BE2C (cell line): ENCODE measurements at regions not wholly inside any gene's neighbourhood (a gene's known extent, or its start where the extent isn't known, plus 50 kb on each side); places are given as distances from the start of the nearest gene placed in this dataset.

Experiments used
- DNase-seq: peaks from one replicate; pipeline ENCODE4 v3.0.0-alpha.2; 2020
- H3K27me3 ChIP-seq: fragments of 250-450 bp; sonication (Bioruptor Pico); 2 replicates; pipeline ENCODE4 v1.5.1; 2020; ENCODE audit warnings: mild to moderate bottlenecking
- H3K36me3 ChIP-seq: fragments of 250-450 bp; sonication (Bioruptor Pico); 2 replicates; pipeline ENCODE4 v1.5.1; 2020; ENCODE audit warnings: mild to moderate bottlenecking
- H3K4me1 ChIP-seq: fragments of 250-450 bp; sonication (Bioruptor Pico); 2 replicates; pipeline ENCODE4 v1.5.1; 2020
- H3K4me3 ChIP-seq: 2 replicates; pipeline ENCODE4 v1.5.1; 2011; ENCODE audit warnings: low read depth, low read length
- H3K9me3 ChIP-seq: fragments of 250-450 bp; sonication (Bioruptor Pico); 2 replicates; pipeline ENCODE4 v1.5.1; 2020
- CTCF ChIP-seq: IDR thresholded peaks from 2 replicates; pipeline ENCODE4 v1.5.1; 2012; ENCODE audit warnings: mild to moderate bottlenecking, low read depth, low read length

DNA sequence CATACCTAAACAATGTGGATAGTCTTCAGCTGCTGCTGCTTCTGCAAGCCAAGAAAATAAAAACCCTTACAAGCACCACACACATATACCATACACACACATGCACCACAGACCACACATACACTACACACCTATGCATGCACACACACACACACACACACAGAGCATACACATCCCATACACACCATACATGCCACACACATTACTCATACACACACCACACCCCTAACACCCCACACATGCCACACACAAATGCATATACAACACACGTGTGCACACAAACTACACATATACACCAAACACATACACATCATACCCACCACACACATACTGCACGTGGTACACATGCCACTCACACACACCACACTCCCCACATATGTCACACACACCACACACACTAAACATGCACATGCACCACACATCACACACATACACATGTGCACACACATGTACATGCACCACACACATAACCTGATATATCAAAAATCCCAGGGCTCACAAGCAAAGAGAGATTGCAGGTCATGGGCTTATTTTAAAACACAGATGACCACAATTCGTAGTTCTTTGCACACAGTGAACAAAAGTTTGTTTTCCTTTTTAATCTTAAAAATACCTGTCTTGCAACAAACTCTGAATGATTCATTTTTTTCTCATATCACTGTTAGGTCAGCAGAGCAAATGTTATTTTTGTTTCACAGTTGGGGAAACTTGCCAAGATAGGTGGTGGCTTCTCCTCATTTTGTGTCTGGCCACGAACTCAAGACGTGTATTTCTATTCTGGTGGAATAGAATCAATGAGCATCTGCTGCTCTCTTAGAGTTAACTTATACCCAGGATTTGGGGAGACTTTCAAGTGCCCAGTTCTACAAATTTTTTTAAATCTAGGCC, 456.6 kb downstream of the FGF9 start:
- TF ChIP-seq CTCF = no peak
- Histone ChIP-seq H3K9me3 (no peaks in the 10 kb centered on the region; the same call in 1 of the 2 replicates), H3K4me3 (no peak overlapping the region), H3K27me3 (no peaks in the 10 kb centered on the region), H3K36me3 (no peaks in the 10 kb centered on the region), H3K4me1 (no peaks in the 10 kb centered on the region)
- DNase-seq = no peak

DNA sequence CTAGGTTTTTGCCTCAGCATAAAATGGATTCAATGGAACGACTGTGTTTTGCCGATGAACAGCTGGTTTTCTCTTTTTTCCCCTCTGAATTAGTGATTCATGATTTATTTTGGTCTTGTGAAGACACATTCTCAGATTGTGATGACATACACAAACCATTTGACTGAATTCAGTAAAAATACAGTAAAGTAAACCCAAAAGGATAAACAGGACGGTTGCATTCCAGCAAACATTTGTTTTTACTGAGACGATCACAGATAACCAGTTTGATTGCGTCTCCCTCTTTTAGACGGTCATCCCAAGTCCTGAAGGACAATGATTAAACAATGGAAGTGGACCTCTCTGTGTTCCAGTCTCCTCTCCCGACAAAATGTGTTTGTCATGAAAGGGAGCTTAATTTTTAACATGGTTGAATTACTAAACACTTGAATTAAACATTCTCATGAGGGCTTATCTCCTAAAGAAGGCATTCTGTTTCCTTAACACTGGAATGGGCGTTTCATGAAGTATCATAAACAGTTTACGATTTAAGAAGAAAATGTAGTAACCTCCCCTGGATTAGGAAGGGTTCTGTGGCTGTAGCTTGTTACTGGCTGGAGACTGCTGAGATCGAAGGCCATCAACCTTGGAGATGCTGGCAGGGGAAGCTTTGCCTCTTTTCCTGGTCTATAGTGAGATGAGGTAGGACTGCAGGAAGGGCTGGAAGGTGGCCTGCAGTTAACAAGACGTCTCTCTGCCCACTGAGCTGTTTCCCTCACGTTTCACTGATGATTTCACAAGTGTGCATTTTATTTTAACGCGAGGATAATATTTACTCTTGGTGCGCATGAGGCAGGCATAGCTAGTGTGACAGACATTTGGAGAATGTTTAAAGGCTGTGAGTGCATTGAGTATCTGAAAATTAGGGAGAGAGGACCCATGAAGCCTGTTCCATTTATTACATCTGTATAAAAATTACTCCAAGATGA, 457.9 kb downstream of the FGF9 start:
- Histone ChIP-seq H3K27me3 (no peaks in the 10 kb centered on the region), H3K4me3 (no peak overlapping the region), H3K4me1 (no peaks in the 10 kb centered on the region), H3K9me3 (no peaks in the 10 kb centered on the region; the same call in 1 of the 2 replicates), H3K36me3 (no peaks in the 10 kb centered on the region)
- TF ChIP-seq CTCF = no peak
- DNase-seq = no peak

- no peaks in the 10 kb centered on the region for H3K4me1 ChIP-seq
- no peaks in the 10 kb centered on the region for H3K9me3 ChIP-seq
- DNase-seq = no peak
- no peak overlapping the region for H3K4me3 ChIP-seq
- no peak for TF ChIP-seq CTCF
- no peaks in the 10 kb centered on the region for H3K36me3 ChIP-seq
- H3K27me3 ChIP-seq = no peaks in the 10 kb centered on the region
Measured at GRCh38 chr13:22130254-22130653, 459.4 kb downstream of the FGF9 start.

DNA sequence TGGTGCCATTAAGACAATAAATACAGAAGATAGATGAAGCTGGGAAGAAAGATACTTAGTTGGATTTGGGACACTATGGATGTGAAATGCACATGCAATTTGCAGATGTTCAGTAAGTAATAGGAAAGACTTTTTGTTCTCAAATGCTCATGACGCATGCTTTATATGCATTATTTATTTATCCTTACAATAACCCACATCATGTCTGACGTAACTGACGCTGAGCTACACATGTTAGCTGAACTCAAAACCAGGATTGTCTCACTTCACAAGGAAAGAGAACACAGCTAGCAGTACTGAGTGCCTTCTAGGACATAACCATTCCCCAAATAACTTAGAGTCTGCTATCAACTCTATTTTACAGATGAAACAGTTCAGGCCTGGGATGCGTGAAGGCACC, 463.4 kb downstream of the FGF9 start:
- no peaks in the 10 kb centered on the region for H3K9me3 ChIP-seq
- H3K4me1 ChIP-seq = no peaks in the 10 kb centered on the region
- no peaks in the 10 kb centered on the region for H3K27me3 ChIP-seq
- no peak for DNase-seq
- H3K4me3 ChIP-seq = no peak overlapping the region
- no peak for TF ChIP-seq CTCF
- no peaks in the 10 kb centered on the region for H3K36me3 ChIP-seq

DNA sequence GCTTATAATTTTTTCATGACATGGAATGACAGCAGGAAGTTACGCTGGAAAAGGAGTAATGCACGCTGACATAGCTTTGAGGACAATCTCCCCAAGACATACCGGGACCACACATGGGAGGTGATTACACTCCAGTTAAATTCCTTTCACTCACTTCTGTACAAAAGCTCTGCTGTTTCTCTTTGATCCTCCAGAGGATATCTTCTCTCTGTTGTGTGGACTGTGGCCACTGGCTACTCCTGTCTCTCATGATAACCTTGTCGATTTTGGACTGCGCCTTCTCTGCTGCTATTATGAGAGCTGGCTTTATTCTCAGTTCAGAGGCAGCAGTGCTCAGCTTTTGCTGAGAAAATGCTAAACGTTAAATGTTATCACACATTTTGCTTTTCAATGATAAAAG, 464.6 kb downstream of the FGF9 start:
- H3K27me3 ChIP-seq = no peaks in the 10 kb centered on the region; the same call in 1 of the 2 replicates
- no peak for TF ChIP-seq CTCF
- DNase-seq = no peak

More for the DNA sequence above, 464.6 kb downstream of the FGF9 start:
- Histone ChIP-seq H3K4me3 (no peak overlapping the region), H3K36me3 (no peaks in the 10 kb centered on the region), H3K9me3 (no peaks in the 10 kb centered on the region), H3K4me1 (no peaks in the 10 kb centered on the region)
